ENCODE measurements at regions not wholly inside any gene's neighbourhood (a gene's known extent, or its start where the extent isn't known, plus 50 kb on each side); places are given as distances from the start of the nearest gene placed in this dataset.

DNA sequence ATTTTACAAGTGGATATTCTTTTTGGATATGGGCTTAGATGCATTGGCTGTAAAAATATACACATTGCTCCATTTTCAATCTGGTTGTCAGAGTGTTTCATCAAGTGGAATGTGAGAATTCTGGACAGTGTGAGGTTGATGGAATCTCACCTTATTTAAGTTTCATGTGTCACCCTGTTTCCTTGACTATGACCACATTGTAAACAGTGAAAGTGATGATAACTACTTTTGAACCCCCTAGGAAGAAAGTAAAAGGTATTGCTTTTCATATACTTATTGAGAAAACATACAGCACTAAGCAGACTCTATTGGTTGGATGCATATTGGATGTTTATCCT is 490.5 kb upstream of the RAG2 start:
- DNase-seq, result no peak

GRCh38 chr11:37087650-37088572 is 489.9 kb upstream of the RAG2 start:
- no peak for DNase-seq

GRCh38 chr11:37078521-37078920 is 480.5 kb upstream of the RAG2 start:
- DNase-seq, result no peak

DNA sequence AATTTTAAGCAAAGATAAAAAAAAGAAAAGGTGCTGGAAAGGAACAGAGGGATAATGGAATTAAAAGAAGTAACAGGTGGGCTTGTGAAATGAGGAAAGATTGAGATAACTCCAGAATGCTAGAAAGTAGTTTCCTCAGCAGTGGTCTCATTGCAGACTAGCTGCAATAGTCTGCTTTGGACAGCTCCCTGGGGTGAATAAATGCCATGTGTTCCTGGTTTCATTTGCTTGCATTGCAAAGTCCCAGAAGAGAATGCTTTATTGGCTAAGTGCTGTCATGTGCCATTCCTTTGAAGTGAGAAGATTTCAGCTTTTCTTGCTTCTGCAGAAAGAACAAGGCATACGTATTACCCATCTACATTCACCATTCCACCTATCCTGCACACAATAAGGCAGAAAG is 478.8 kb upstream of the RAG2 start:
- DNase-seq, result no peak

- no peak for DNase-seq
Measured at GRCh38 chr11:37072538-37073055, 474.6 kb upstream of the RAG2 start.

DNA sequence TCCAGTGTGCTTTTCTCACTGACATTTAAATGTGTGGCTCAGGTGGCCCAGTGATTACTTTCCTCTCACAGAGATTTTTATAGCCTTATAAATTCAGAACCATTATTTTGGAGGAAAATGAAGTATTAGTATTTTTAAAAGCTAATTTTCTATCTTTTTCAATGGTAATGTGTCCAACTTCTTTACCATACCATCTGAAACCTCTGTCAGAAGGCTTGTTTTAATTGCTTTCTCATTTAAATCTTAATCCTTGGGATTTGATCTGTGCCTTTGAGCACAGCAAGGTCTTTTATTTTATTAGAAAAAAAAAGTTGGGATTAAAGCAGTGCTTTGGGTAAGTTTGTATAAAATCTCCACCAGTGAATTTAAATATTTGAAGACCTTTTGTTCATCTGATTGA is 452.3 kb upstream of the RAG2 start:
- no peak for DNase-seq

DNA sequence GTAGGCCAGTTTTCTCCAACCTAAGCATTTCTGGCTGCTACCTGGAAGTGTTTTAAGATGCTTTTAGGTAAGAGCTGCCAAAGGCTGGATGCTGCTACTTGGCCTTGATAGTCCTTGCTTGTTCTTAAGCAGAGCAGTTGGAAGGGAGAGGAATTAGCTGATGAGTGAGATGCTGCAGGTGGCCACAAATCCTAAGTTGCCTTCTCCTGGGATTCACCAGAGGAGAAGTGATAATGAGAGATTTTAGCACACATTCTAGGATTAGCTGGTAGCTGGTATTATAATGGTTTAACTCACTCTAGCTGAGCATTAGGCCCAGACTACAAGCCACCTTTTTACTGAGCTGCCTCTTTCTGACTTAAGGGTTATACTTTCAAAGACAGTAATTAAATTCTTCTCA is 442.9 kb upstream of the RAG2 start:
- DNase-seq, result no peak

GRCh38 chr11:37038911-37039310 is 440.9 kb upstream of the RAG2 start:
- no peak for DNase-seq

DNA sequence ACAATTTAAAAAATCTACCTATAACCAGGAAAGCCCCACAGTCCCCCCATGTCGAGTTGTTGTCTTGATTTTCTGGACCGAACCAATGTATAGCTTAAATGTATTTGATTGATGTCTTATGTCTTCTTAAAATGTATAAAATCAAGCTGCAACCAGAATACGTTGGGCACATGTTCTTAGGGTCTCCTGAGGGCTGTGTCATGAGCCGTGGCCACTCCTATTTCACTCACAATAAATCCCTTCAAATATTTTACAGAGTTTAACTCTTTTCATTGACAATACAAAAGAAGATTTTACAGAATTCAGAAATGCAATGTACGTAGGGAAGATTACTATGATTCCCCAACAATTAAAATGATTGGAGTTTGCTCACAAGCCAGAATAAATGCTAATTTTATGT is 428.7 kb upstream of the RAG2 start:
- DNase-seq, result no peak

- DNase-seq, result no peak
Measured at GRCh38 chr11:37026326-37026725, 428.3 kb upstream of the RAG2 start.

DNA sequence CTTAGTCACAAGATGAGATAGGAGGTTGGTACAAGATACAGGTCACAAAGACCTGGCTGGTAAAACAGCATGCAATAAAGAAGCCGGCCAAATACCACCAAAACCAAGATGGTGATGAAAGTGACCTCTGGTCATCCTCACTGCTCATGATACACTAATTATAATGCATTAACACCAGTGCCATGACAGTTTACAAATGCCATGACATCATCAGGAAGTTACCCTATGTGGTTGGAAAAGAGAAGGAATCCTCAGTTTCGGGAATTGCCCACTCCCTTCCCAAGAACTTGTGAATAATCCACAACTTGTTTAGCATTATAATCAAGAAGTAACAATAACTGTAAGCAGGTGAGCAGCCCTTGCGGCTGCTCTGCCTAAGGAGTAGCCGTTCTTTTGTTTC is 408.5 kb upstream of the RAG2 start:
- DNase-seq, result no peak

DNA sequence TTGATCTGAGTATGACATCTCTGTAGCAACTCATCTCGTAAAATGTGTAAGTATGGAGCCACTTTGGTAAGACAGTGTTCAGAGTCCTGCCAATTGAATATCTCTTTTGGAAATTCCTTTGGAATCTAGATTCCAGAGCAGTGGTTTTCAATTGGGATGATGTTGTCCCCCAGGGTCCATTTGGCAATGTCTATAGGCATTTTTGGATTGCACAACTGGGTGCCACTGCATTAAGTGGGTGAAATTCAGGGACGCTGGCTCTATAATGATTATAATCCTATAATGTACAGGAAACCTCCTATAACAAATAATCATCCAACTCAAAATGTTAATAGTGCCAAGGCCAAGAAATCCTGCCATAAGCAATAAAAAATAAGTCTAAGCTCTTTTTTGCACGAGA is 404.8 kb upstream of the RAG2 start:
- no peak for DNase-seq

DNA sequence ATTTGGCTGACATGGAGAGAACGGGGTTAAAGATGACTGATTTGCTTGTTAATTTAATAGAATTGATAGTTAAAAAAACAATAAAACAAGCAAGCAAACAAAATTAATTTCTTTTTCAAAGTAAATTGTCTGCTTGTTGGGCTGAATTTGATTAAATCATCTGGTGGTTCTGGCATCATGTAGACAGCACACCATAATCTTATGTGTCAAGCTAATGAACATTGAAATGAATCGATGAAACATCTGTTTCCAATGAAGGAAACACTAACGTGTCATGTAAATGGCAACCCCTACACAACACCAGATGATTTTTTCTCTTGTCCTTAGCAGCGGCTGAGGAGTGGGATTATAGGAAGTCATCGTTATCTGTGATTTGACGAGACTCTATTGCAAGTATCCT is 399.6 kb upstream of the RAG2 start:
- no peak for DNase-seq

- DNase-seq, result no peak
Measured at GRCh38 chr11:36996795-36997194, 398.8 kb upstream of the RAG2 start.

- DNase-seq, result no peak
Measured at GRCh38 chr11:36994208-36994607, 396.2 kb upstream of the RAG2 start.

GRCh38 chr11:36988556-36988955 is 390.5 kb upstream of the RAG2 start:
- DNase-seq, result no peak

DNA sequence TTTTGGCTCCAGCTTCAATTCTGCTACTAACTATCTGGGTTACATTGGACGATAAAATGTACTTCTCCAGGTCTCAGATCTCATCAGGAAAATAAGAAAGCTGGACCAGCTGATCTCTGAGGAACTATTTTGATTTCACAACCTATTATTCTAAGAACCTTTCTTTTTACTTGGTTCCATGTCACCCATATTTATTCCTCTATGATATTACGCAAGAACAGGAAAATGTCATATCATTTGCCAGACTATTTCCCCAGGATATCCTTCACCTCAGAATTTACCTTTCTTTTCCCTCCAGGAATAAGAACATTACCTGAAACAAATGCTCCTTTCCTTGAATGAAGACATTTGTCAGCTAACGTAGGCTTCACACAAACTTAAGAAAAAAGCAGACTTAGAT is 387.5 kb upstream of the RAG2 start:
- no peak for DNase-seq

- no peak for DNase-seq
Measured at GRCh38 chr11:36976741-36977140, 378.7 kb upstream of the RAG2 start.

GRCh38 chr11:36974771-36975170 is 376.7 kb upstream of the RAG2 start:
- DNase-seq, result no peak

GRCh38 chr11:36953976-36954375 is 355.9 kb upstream of the RAG2 start:
- no peak for DNase-seq

GRCh38 chr11:36948460-36949127 is 350.6 kb upstream of the RAG2 start:
- DNase-seq, result no peak

GRCh38 chr11:36945384-36945783 is 347.3 kb upstream of the RAG2 start:
- no peak for DNase-seq

- DNase-seq, result no peak
Measured at GRCh38 chr11:36933481-36933880, 335.4 kb upstream of the RAG2 start.

DNA sequence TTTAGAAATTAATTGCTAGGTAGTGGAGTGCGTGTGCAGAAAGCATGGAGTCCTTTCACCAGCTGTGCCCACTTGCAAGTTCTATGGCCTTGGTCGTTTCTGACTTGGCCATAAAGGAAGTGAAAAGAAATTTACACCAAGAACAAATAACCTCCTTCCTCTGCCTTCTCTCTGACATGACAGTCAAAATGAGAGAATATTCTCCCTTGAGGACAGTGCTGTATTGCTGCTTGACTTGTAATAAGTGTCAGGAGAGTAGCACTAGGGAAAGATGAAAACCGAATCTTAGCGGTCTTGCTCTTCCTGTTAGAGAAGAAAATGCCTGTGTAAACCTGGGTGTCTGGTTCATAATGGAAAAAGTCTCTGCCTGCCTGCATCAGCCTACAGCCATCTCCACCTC is 333.1 kb upstream of the RAG2 start:
- DNase-seq, result no peak

Data from NCI-H526 treated with DMSO at 0.1 percent for 48 hours (cell line).